HUES64 (cell line): ENCODE measurements at regions not wholly inside any gene's neighbourhood (a gene's known extent, or its start where the extent isn't known, plus 50 kb on each side); places are given as distances from the start of the nearest gene placed in this dataset.

Source experiments
- H3K27ac ChIP-seq: 2 replicates; pipeline ENCODE4 v1.7.0; 2013; ENCODE audit warnings: low read depth, low read length, inconsistent platforms
- H3K27me3 ChIP-seq: 2 replicates; pipeline ENCODE4 v1.6.1; 2013; ENCODE audit warnings: mild to moderate bottlenecking, low read length; ENCODE audit not compliant: insufficient read depth
- H3K36me3 ChIP-seq: 2 replicates; pipeline ENCODE4 v1.6.1; 2013; ENCODE audit warnings: mild to moderate bottlenecking, low read length; ENCODE audit not compliant: insufficient read depth
- H3K4me1 ChIP-seq: 2 replicates; pipeline ENCODE4 v1.6.1; 2013; ENCODE audit warnings: mild to moderate bottlenecking, low read length, moderate library complexity; ENCODE audit not compliant: insufficient read depth
- H3K4me3 ChIP-seq: 2 replicates; pipeline ENCODE4 v1.5.1; 2013; ENCODE audit warnings: mild to moderate bottlenecking, low read length, moderate library complexity
- H3K9ac ChIP-seq: 2 replicates; pipeline ENCODE4 v1.6.1; 2013; ENCODE audit warnings: mild to moderate bottlenecking, low read depth, low read length
- H3K9me3 ChIP-seq: 2 replicates; pipeline ENCODE4 v1.6.1; 2013; ENCODE audit warnings: low read depth, low read length; ENCODE audit not compliant: insufficient read depth
- WGBS: fragments of 150-250, 120-280 bp; methylation state at CpG from one replicate; pipeline ENCODE4 v1.1.7; 2013; ENCODE audit warnings: missing lambda C conversion rate; 5-methylcytosine and 5-hydroxymethylcytosine counted together

DNA sequence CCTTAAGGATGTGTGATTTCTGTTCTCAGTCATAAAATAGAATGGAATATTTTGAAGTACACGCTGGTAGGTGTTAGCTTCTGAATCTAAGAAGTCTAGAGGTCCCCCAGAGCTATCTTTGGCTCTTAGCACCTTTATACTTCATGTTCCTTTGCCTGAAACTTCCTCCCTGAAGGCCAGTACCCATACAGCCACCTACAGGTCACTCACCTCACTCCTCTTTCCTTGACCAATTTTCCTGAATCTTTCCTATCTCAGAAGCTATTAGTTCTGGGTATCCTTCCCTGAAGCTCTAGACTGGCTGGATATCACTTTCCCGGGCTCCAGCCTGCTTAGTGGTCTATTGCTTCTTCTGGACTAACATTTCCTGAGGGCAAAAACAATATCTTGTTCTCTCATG is 93.4 kb upstream of the EDNRB start:
- WGBS, result 88% methylated on average over 2 of the region's 2 CpGs
- H3K27ac ChIP-seq, result no peak overlapping the region
- H3K4me1 ChIP-seq, result no peaks in the 10 kb centered on the region
- no peaks in the 10 kb centered on the region for H3K36me3 ChIP-seq
- H3K9ac ChIP-seq, result no peak overlapping the region
- no peaks in the 10 kb centered on the region for H3K9me3 ChIP-seq
- no peak overlapping the region for H3K4me3 ChIP-seq
- H3K27me3 ChIP-seq, result no peaks in the 10 kb centered on the region

GRCh38 chr13:78004821-78005220 is 86.2 kb upstream of the EDNRB start:
- H3K4me1 ChIP-seq, result no peaks in the 10 kb centered on the region
- H3K27me3 ChIP-seq, result no peaks in the 10 kb centered on the region
- H3K4me3 ChIP-seq, result no peak overlapping the region
- no peaks in the 10 kb centered on the region for H3K36me3 ChIP-seq
- H3K9ac ChIP-seq, result no peak overlapping the region
- no peak overlapping the region for H3K27ac ChIP-seq
- no peaks in the 10 kb centered on the region for H3K9me3 ChIP-seq
- WGBS, result 99% methylated on average over 2 of the region's 2 CpGs

DNA sequence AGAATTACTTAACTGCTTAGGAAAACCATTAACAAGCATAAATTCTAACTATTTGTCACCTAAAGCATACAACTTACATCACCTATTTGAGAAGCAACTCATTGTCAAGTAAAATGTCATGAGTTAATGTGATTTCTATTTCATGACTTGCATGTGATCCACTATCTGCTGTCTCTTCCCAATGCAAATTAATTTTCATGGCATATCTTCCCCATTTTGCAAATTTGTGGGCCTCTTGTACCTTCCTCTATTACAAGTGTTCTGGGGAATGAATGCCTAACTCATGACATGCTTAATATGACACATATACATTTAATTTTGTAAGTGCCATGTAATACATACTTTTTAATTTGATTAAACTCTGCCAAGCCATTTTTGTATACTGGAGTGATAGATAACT is 81.1 kb upstream of the EDNRB start:
- no peak overlapping the region for H3K4me3 ChIP-seq
- no peaks in the 10 kb centered on the region for H3K27me3 ChIP-seq
- H3K9me3 ChIP-seq, result peaks cover 3% of the 10 kb centered on the region; the same call in 1 of the 2 replicates
- H3K9ac ChIP-seq, result no peak overlapping the region
- H3K27ac ChIP-seq, result no peak overlapping the region
- no peaks in the 10 kb centered on the region for H3K36me3 ChIP-seq
- no peaks in the 10 kb centered on the region for H3K4me1 ChIP-seq

GRCh38 chr13:77994166-77994565 is 75.5 kb upstream of the EDNRB start:
- no peaks in the 10 kb centered on the region for H3K27me3 ChIP-seq
- 97% methylated on average over 3 of the region's 3 CpGs for WGBS
- H3K9ac ChIP-seq, result no peak overlapping the region

DNA sequence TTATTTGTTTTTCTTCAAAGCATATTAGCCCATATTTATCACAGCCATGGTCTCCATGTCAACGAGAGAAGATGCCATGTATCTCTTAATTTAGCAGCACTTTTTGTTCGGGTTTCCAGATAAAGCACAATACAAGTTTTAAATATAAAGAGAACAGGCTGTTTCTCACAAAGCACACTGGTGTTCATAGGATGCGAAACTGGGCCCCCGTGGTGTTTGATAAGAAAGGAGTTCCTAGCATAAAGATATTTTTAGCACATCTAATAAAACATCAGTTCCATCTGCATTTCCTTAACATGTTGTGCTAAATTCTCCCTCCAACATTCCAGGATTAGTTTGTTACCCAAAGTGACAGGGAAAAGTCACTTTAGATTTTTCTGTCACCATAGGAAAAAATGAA is 72.4 kb upstream of the EDNRB start:
- H3K27ac ChIP-seq, result no peak overlapping the region
- 91% methylated on average over 2 of the region's 4 CpGs for WGBS
- no peak overlapping the region for H3K9ac ChIP-seq
- H3K9me3 ChIP-seq, result 0 out of 2 replicates have a peak, but pooled peaks cover 2% of the 10 kb centered on the region
- H3K36me3 ChIP-seq, result no peaks in the 10 kb centered on the region
- H3K4me3 ChIP-seq, result no peak overlapping the region
- H3K27me3 ChIP-seq, result no peaks in the 10 kb centered on the region
- peaks cover 5% of the 10 kb centered on the region; the same call in 1 of the 2 replicates for H3K4me1 ChIP-seq

More at GRCh38 chr13:77994166-77994565, 75.5 kb upstream of the EDNRB start:
- H3K36me3 ChIP-seq, result no peaks in the 10 kb centered on the region
- H3K4me3 ChIP-seq, result no peak overlapping the region
- H3K27ac ChIP-seq, result no peak overlapping the region
- H3K4me1 ChIP-seq, result no peaks in the 10 kb centered on the region
- H3K9me3 ChIP-seq, result peaks cover 3% of the 10 kb centered on the region; the same call in 1 of the 2 replicates

DNA sequence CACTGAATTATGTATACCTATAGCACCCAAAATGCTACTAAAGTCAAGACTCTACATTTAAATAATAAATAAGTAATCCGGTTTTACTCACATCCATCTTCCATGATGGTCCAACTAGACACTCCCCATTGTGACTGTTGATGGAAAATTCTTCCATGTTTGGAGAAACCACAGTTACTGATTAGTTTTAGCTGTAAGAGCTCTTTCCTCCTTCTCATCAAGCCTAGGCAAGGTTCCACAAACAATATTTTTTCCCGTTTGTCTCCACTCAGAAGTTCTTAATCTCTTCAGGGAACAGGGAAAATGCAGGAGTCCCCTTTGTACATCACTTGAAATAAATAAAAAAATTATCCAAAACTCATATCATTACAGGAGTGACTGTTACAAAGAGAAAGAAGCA is 70.7 kb upstream of the EDNRB start:
- Histone ChIP-seq H3K4me3 (no peak overlapping the region), H3K27me3 (no peaks in the 10 kb centered on the region), H3K36me3 (no peaks in the 10 kb centered on the region), H3K27ac (no peak overlapping the region), H3K9ac (no peak overlapping the region), H3K9me3 (no peaks in the 10 kb centered on the region), H3K4me1 (peaks cover 5% of the 10 kb centered on the region; the same call in 1 of the 2 replicates)
- 67% methylated on average over 2 of the region's 2 CpGs for WGBS

- Histone ChIP-seq H3K36me3 (no peaks in the 10 kb centered on the region), H3K27me3 (no peaks in the 10 kb centered on the region), H3K27ac (no peak overlapping the region), H3K4me3 (no peak overlapping the region), H3K9me3 (no peaks in the 10 kb centered on the region), H3K4me1 (peaks cover 11% of the 10 kb centered on the region), H3K9ac (no peak overlapping the region)
- WGBS, result 98% methylated on average over 2 of the region's 2 CpGs
Observed at GRCh38 chr13:77988355-77988754, 69.7 kb upstream of the EDNRB start.

DNA sequence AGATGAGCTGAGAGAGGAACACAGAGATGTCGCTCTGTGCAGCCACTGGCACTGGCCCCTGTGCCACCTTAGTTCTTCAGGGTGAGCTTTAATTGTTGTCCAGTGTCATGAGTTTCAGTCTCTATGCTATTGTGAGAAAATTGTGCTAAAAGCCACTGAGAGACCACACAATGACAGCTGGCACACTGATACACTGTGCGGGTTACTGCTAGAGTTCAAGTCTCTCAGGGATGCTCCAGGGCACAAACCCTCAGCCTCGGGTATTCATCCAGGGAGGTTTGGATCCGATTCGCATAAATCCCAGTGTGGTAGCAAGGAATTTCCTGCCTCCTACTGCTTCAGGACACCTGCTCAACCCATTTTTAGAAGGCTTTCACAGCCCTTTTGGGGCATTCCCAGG is 68.1 kb upstream of the EDNRB start:
- H3K27me3 ChIP-seq, result no peaks in the 10 kb centered on the region
- peaks cover 11% of the 10 kb centered on the region for H3K4me1 ChIP-seq
- no peak overlapping the region for H3K4me3 ChIP-seq
- no peaks in the 10 kb centered on the region for H3K9me3 ChIP-seq
- H3K27ac ChIP-seq, result no peak overlapping the region
- 89% methylated on average over 5 of the region's 5 CpGs for WGBS
- no peaks in the 10 kb centered on the region for H3K36me3 ChIP-seq
- no peak overlapping the region; the same call in 1 of the 2 replicates for H3K9ac ChIP-seq

GRCh38 chr13:77985866-77986636 is 67.4 kb upstream of the EDNRB start:
- Histone ChIP-seq H3K27ac (no peak overlapping the region), H3K4me3 (no peak overlapping the region), H3K9me3 (no peaks in the 10 kb centered on the region), H3K27me3 (no peaks in the 10 kb centered on the region), H3K4me1 (peaks cover 12% of the 10 kb centered on the region), H3K9ac (no peak overlapping the region), H3K36me3 (no peaks in the 10 kb centered on the region)
- 91% methylated on average over 3 of the region's 3 CpGs for WGBS

GRCh38 chr13:77981281-77981881 is 62.8 kb upstream of the EDNRB start:
- no peak overlapping the region for H3K4me3 ChIP-seq
- no CpG with 5 or more reads among the region's 1 CpG for WGBS
- H3K36me3 ChIP-seq, result no peaks in the 10 kb centered on the region
- H3K27me3 ChIP-seq, result no peaks in the 10 kb centered on the region
- no peak overlapping the region for H3K9ac ChIP-seq
- H3K4me1 ChIP-seq, result peaks cover 19% of the 10 kb centered on the region
- H3K9me3 ChIP-seq, result peaks cover 7% of the 10 kb centered on the region; the same call in 1 of the 2 replicates
- no peak overlapping the region for H3K27ac ChIP-seq

DNA sequence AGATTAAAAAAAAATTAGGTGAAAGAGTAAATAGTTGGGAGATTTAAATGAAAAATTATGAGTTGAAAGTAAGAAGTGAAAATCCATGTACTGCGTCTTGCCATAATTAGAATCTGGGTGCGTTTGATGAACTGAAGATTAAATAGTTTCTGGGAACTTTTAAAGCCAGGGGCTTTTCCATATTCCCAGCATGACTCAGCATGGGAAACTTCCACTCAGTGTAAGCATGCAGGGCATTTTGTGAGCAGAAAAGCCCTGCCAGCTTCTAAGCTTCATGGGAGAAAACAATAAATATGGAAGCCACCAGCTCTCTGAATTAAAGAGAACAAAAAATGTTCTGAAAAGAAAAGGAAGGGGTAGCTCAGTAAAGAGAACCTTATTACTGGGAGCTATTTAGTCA is 62.0 kb upstream of the EDNRB start:
- H3K4me3 ChIP-seq, result no peak overlapping the region
- H3K27me3 ChIP-seq, result no peaks in the 10 kb centered on the region
- H3K4me1 ChIP-seq, result peaks cover 19% of the 10 kb centered on the region
- H3K36me3 ChIP-seq, result no peaks in the 10 kb centered on the region
- peaks cover 7% of the 10 kb centered on the region; the same call in 1 of the 2 replicates for H3K9me3 ChIP-seq
- H3K27ac ChIP-seq, result no peak overlapping the region
- 71% methylated on average over 2 of the region's 2 CpGs for WGBS
- H3K9ac ChIP-seq, result no peak overlapping the region; the same call in 1 of the 2 replicates
